GM10266 (cell line): ENCODE measurements at regions not wholly inside any gene's neighbourhood (a gene's known extent, or its start where the extent isn't known, plus 50 kb on each side); places are given as distances from the start of the nearest gene placed in this dataset.

Source experiments
- DNase-seq: peaks from one replicate; pipeline ENCODE4 v3.0.0; 2012; ENCODE audit errors: extremely low spot score
- CTCF ChIP-seq: IDR thresholded peaks from 2 replicates; pipeline ENCODE4 v1.5.1; 2012; ENCODE audit warnings: mild to moderate bottlenecking, low read depth; ENCODE audit not compliant: control insufficient read depth, insufficient read depth; ENCODE audit errors: missing control alignments

GRCh38 chr4:160370046-160370445, 1267.2 kb downstream of the RAPGEF2 start:
- no peak for TF ChIP-seq CTCF

GRCh38 chr4:160371446-160371845, 1268.6 kb downstream of the RAPGEF2 start:
- DNase-seq: no peak
- no peak for TF ChIP-seq CTCF

More at GRCh38 chr4:160370046-160370445, 1267.2 kb downstream of the RAPGEF2 start:
- DNase-seq: no peak

GRCh38 chr4:160372390-160372789, 1269.5 kb downstream of the RAPGEF2 start:
- no peak for TF ChIP-seq CTCF
- DNase-seq: no peak

- no peak for DNase-seq
- TF ChIP-seq CTCF: no peak
These were observed 1271.0 kb downstream of the RAPGEF2 start for GRCh38 chr4:160373911-160374310.

GRCh38 chr4:160375772-160376452, 1273.0 kb downstream of the RAPGEF2 start:
- TF ChIP-seq CTCF: no peak
- DNase-seq: no peak

- no peak for TF ChIP-seq CTCF
- no peak for DNase-seq
These were observed 1284.0 kb downstream of the RAPGEF2 start for GRCh38 chr4:160386846-160387245.

GRCh38 chr4:160399826-160400225, 1296.9 kb downstream of the RAPGEF2 start:
- DNase-seq: no peak
- no peak for TF ChIP-seq CTCF
